ENCODE measurements at regions not wholly inside any gene's neighbourhood (a gene's known extent, or its start where the extent isn't known, plus 50 kb on each side); places are given as distances from the start of the nearest gene placed in this dataset.

DNA sequence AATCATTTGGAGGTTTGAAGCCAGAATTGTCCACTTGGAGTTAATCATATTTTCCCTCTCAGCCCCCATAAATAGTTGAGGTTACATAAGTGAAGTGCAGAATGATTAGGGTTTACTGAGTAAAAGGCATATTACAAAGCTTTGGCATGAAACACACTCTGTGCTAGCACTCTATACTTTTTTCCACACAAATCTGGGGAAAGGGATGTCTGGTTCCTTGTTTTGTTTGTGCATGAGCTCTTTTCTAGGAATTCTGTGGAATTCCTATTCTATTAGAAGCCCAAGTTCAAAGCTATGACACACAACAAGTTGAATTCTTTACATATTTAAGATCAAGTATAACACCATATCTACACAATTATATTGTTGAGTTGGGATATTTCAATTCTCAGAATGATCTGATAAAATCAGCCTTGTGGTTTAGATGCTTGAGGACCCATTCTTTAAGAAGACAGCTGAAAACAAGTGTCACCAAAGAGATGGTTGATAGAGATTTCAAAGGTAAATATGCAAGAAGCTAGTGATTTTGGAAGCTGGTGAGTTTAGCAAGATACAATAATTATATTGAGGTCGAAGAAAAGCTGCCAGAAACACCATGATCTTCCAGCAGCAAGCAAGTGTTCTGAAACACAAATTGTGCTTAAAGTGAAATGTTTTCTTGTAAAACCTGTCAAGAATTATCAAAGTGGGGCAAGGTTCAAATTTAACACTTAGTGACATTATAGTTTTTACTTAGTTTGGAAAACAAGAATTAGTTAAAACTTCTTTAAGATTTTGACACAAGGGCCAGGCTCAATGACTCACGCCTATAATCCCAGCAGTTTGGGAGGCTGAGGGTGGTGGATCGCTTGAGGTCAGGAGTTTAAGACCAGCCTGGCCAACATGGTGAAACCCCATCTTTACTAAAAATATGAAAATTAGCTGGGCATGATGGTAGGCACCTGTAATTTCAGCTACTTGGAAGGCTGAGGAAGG is 122.6 kb downstream of the INHBA start:
- TF ChIP-seq, protein P1, sequence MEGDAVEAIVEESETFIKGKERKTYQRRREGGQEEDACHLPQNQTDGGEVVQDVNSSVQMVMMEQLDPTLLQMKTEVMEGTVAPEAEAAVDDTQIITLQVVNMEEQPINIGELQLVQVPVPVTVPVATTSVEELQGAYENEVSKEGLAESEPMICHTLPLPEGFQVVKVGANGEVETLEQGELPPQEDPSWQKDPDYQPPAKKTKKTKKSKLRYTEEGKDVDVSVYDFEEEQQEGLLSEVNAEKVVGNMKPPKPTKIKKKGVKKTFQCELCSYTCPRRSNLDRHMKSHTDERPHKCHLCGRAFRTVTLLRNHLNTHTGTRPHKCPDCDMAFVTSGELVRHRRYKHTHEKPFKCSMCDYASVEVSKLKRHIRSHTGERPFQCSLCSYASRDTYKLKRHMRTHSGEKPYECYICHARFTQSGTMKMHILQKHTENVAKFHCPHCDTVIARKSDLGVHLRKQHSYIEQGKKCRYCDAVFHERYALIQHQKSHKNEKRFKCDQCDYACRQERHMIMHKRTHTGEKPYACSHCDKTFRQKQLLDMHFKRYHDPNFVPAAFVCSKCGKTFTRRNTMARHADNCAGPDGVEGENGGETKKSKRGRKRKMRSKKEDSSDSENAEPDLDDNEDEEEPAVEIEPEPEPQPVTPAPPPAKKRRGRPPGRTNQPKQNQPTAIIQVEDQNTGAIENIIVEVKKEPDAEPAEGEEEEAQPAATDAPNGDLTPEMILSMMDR (IDR thresholded peaks at IDR 0.05), result no peak
- TF ChIP-seq POLR2A (IDR thresholded peaks at IDR 0.05), result no peak
